ENCODE measurements at regions not wholly inside any gene's neighbourhood (a gene's known extent, or its start where the extent isn't known, plus 50 kb on each side); places are given as distances from the start of the nearest gene placed in this dataset.

GRCh38 chr10:78713659-78714058, 355.1 kb upstream of the ZMIZ1 start:
- TF ChIP-seq CTCF (conservative IDR thresholded peaks at IDR 0.05), result no peak
- no peak for TF ChIP-seq EZH2 (IDR thresholded peaks at IDR 0.05; ENCODE audit: low read depth)

Data from PC-9 (cell line).